Prostate gland (tissue), 2 donors: ENCODE measurements at regions not wholly inside any gene's neighbourhood (a gene's known extent, or its start where the extent isn't known, plus 50 kb on each side); places are given as distances from the start of the nearest gene placed in this dataset.

Experiments
- DNase-seq: peaks from one replicate; pipeline ENCODE4 v3.0.0-alpha.2; 2019; ENCODE audit warnings: low spot score
- H3K27ac ChIP-seq, 2 donors: fragments of 200-600 bp; sonication (generic); 2 replicates each; pipeline ENCODE4 v1.5.1; 2017 to 2019
- H3K27me3 ChIP-seq: fragments of 200-600 bp; sonication (generic); replicated peaks from 2 replicates; pipeline ENCODE4 v1.5.1; 2019; ENCODE audit not compliant: insufficient read depth
- H3K36me3 ChIP-seq, 2 donors: fragments of 200-600 bp; sonication (generic); 1 replicate in 1 of 2; 2 replicates in 1 of 2; pipeline versions ENCODE4 v1.5.1 to v1.8.1; 2017 to 2019
- H3K4me1 ChIP-seq: fragments of 200-600 bp; sonication (generic); replicated peaks from 2 replicates; pipeline ENCODE4 v1.5.1; 2019
- H3K4me3 ChIP-seq, 2 donors: fragments of 200-600 bp; sonication (generic); 2 replicates each; pipeline ENCODE4 v1.5.1; 2017 to 2019
- H3K9me3 ChIP-seq: fragments of 200-600 bp; sonication (generic); 2 replicates; pipeline ENCODE4 v1.5.1; 2017
- CTCF ChIP-seq, 4 experiments: fragments of 200-600 bp in 2 of 4; fragments of 450-650 bp in 2 of 4; sonication (generic) in 2 of 4; IDR thresholded peaks; 1 replicate in 3 of 4; 2 replicates in 1 of 4; pipeline ENCODE4 v1.5.1; 2016 to 2019; ENCODE audit warnings: antibody characterized with exemption in 4 of 4, mild to moderate bottlenecking in 2 of 4, moderate library complexity in 2 of 4
- POLR2A ChIP-seq: fragments of 450-650 bp; IDR thresholded peaks from one replicate; pipeline ENCODE4 v1.6.1; 2016; ENCODE audit warnings: antibody characterized with exemption, mild to moderate bottlenecking
- POLR2AphosphoS5 ChIP-seq: sonication (generic); formaldehyde crosslinking; IDR thresholded peaks from one replicate; pipeline ENCODE4 v1.6.1; 2017; ENCODE audit warnings: antibody characterized with exemption
- WGBS: methylation state at CpG from one replicate; pipeline ENCODE4 v1.1.5; 2018; 5-methylcytosine and 5-hydroxymethylcytosine counted together
- intact Hi-C: fragments of 100-400 bp; cut with DNase I; formaldehyde crosslinking; loops from one replicate; pipeline ENCODE4 v1.14.2; 2022

GRCh38 chr1:70916034-70916427, 131.6 kb downstream of the PTGER3 start:
- Histone ChIP-seq H3K27me3 (no peaks in the 10 kb centered on the region), H3K27ac (no peak overlapping the region), H3K9me3 (no peaks in the 10 kb centered on the region), H3K36me3 (no peaks in the 10 kb centered on the region), H3K4me3 (no peak overlapping the region), H3K4me1 (no peaks in the 10 kb centered on the region)
- 25% methylated on average over 2 of the region's 2 CpGs for WGBS
- intact Hi-C loops: no loop called here
- no peak for DNase-seq
- TF ChIP-seq CTCF (IDR thresholded peaks at IDR 0.05) (no peak), POLR2AphosphoS5 (no peak), POLR2A (no peak)

- no peak overlapping the region for H3K4me3 ChIP-seq
- TF ChIP-seq CTCF (IDR thresholded peaks at IDR 0.05): no peak
- no peaks in the 10 kb centered on the region for H3K36me3 ChIP-seq
- no peaks in the 10 kb centered on the region for H3K27me3 ChIP-seq
- H3K9me3 ChIP-seq: no peaks in the 10 kb centered on the region
- WGBS: 93% methylated on average over 1 of the region's 1 CpG
- no peak overlapping the region for H3K27ac ChIP-seq
- intact Hi-C loops: no loop called here
- no peak for DNase-seq
- no peaks in the 10 kb centered on the region for H3K4me1 ChIP-seq
Measured at GRCh38 chr1:70919706-70920323, 127.8 kb downstream of the PTGER3 start.
